Smooth muscle cell of the brain vasculature (primary cell): ENCODE measurements at regions not wholly inside any gene's neighbourhood (a gene's known extent, or its start where the extent isn't known, plus 50 kb on each side); places are given as distances from the start of the nearest gene placed in this dataset.

Experiments used
- DNase-seq: peaks from one replicate; pipeline ENCODE4 v3.0.0-alpha.2; 2012; ENCODE audit warnings: low read depth, low spot score

DNA sequence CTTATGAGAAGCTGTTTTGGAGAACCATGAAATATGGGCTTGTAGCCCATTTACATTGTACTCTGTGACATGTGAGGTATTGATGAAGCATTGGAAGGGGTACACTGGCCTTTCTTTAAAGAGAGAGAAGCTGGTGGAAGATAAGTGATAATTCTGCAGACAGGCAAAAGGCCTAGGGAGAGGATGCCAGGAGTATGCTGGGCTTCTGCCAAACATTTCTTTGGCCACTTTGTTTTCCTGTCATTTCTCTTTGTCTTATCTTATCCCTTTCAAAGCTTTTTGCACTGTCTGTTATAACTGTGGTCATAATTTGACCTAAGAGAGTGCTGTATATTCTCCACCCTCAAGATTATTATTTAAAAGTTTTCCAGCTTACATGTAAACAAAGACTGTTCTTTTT, 109.6 kb upstream of the SEMA6D start:
- no peak for DNase-seq

DNA sequence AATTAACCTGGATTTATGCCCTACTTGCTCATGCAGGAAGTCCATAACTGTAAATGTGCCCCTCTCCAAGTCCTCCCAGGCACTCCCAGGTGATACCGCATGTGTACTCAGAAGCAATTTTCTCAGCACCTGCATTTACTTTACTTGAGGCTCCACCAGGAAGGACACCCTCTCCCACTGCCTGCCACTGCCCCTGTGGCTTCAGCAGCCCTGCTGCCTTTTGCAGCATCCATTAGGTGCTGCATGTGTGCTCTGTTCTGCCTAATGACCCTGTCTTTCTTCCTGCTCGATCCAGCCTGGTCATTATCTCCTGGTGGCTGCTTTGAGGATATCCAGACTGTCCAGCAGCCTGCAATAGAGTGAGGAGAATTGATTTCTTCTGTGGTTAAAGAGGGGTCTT, 107.6 kb upstream of the SEMA6D start:
- DNase-seq: no peak

DNA sequence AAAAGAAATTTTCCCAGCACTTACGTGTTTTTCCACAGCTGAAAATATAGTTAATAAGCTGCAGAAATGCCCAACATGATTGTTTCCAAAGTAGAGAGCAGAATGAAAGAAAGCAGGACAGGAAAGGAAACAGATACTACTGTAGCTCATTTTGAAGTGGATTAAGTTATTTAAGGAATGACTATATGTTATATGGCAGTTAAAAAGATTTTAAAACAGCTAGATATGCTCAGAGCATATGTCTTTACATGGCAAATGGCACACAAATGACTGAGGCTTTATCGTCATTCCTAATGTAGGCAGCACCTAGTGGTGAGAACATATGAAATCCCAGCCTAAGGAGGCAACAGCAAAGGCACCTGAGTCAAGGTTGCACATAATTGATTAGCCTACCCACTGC, 106.6 kb upstream of the SEMA6D start:
- DNase-seq: no peak

- no peak for DNase-seq
Measured at GRCh38 chr15:47614360-47615011, 102.8 kb upstream of the SEMA6D start.

DNA sequence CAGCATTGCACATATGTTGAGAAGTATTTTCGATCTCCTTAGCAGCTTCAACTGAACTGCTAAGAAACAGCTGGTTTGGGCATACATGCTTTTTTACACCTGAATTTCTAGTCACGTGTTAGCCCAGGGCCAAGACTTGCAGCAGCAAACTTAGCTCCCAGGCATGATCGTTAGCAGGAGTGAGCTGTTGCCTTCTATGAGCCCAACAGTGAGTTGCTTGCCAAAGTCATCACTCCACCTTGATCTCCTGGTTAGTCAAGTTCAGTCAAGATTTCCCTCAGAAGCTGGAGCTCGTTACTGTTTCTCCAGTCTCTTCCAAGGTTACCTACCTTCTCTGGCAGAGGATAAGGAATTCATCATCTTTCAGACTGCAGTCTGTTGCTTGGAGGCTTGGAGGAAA, 100.4 kb upstream of the SEMA6D start:
- no peak for DNase-seq

GRCh38 chr15:47618241-47618640, 99.1 kb upstream of the SEMA6D start:
- no peak for DNase-seq

DNA sequence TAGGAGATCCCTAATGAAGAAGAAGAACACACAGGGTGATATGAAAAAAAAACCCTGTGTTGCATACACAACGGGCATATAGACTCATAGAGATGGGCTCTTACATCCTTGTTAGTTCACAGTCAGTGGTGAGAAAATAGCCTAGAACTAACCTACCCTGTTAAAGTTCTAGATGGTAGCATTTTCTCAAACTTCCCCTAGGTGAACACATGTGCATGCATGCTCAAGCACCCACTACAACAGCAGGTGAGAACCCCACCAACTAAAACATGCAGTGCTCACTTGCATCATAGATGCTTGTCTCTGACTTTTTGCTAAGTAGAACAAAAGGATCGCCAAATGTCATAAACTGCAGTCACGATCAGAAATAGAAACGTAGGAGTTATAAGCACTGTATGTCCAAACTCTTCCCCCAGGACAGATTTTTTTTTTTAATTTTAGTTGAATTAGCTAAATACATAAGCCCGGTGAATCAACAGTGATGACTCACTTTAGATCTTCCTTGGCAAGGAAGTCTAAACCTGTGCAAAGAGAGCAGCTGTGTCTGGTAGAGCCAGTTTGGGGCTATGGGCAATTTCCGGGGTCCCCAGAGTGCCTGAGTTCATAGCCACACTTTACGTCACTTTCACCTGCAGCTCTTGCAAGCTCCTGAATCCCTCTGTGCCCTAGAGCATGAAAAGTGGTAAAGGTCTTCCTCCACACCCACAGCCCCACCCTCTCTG, 96.2 kb upstream of the SEMA6D start:
- DNase-seq: no peak

DNA sequence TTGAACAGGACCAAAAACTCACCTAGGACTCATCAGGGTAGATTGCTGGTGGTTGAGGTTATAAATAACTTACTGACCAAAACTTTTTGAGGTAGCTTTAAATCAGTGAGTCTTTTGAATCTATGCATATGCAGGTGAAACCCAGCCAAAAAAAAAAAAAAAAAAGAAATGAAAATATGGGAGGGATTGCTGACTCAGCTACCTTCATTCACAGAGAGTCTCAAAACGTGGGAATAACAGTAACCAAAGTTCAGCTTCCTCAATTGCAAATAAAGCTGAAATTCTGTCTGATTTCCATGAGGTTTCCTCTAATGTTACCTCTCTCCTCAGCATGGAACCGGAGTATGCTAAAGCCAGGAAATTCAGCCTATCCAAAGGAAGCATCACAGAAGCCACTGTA, 95.2 kb upstream of the SEMA6D start:
- no peak for DNase-seq

- DNase-seq: no peak
Measured at GRCh38 chr15:47624503-47624902, 92.8 kb upstream of the SEMA6D start.

GRCh38 chr15:47639042-47639441, 78.3 kb upstream of the SEMA6D start:
- no peak for DNase-seq

DNA sequence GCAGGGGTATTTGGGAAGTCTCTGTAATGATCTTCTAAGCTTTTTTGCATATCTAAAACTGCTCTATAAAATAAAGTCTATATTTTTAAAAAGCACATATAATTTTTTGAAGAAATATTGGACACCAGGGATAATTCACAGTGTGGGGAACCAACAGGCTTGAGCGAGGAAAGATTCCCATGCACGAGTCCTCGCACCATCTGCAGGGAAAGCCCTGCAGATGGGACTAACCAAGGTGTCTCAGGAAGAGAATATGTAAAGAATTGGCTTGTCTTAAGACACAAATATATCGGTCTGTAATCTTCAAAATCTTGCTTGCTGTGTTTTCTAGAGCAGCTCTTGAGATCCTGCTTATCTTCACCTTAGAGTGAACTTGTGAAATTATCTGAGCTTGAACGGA, 77.2 kb upstream of the SEMA6D start:
- no peak for DNase-seq

GRCh38 chr15:47640901-47641300, 76.4 kb upstream of the SEMA6D start:
- no peak for DNase-seq

DNA sequence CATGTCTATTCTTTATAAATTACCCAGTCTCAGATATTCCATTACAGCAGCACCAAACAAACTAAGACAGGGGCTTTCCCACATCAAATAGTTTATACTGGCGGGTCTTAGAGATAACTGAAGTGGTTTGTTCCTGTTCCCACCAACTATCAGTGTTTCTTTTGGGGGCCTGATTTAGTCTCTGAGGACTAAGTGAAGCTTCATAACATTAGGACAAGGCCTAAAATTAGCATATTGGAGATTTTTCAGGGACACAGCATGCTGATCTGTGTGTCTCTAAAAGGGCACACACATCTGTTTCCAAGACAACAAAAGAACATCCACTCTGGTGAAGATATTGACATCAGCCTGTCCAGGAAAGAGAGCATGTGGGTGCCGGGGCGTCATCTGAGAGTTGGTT, 72.6 kb upstream of the SEMA6D start:
- DNase-seq: no peak

DNA sequence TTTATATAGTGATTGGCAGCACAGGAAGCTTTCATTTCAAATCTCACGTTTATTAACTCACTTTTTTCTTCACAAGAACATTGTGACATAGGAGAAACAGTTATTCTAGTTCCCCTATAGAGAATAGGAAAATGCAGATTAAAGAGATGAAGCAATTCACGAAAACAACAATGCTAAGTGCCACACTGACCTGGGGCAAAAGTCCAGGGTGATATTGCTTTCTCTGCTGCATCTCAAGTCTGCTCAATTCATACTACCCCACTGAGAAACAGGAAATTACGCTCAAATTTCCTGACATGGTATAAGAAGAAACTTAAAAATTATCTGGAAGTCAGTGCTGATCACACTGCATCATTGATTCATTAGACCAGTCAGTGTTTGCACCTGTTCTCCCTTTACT, 66.7 kb upstream of the SEMA6D start:
- no peak for DNase-seq

DNA sequence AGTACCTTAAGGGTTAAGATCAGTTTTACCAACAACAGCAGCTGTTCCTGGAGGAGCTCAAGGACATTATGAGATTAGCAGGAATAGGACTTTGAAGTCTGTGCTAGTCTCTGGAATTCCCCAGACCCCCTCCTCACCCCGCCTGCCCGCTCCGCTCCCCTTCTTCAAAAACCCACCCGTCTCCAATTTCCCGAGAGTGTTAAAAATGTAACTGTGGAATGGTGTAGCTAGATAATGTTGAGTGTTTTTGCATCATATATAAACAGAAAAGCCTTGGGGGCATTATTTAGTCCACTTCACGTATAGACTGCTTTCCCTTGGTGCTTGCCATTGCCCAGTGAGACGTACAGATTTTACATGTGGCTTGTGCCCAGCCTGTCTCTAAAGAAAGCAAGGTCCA, 65.0 kb upstream of the SEMA6D start:
- DNase-seq: no peak

- no peak for DNase-seq
Measured at GRCh38 chr15:47652844-47653243, 64.5 kb upstream of the SEMA6D start.

- no peak for DNase-seq
Measured at GRCh38 chr15:47661661-47662180, 55.6 kb upstream of the SEMA6D start.

DNA sequence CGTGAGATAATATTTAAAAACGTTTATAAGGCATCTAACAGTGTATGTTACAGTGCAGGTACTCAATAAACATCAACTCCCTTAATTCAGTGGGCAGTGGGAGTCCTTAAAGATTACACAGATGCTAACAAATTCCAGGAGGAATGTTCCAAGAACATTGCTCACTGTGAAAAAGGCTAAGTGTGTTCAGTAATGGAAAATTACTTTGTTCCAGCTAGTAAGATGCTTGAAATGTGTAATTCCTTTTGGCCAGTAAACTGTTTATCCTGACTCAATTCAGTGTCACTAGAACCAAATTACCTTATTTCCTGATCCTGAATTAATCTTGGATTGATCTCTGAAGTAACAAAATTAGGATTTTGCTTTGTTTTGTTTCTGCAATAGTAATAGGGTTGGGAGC, 54.2 kb upstream of the SEMA6D start:
- DNase-seq: no peak
